KMS-11 (cell line): ENCODE measurements at regions not wholly inside any gene's neighbourhood (a gene's known extent, or its start where the extent isn't known, plus 50 kb on each side); places are given as distances from the start of the nearest gene placed in this dataset.

ENCODE experiments used
- H2AFZ ChIP-seq: fragments of 200-600 bp; sonication (generic); 2 replicates; pipeline ENCODE4 v1.6.1; 2016; ENCODE audit warnings: antibody characterized with exemption, mixed run types, low read depth
- H3K27ac ChIP-seq: fragments of 200-600 bp; sonication (generic); 2 replicates; pipeline ENCODE4 v1.6.1; 2016; ENCODE audit warnings: mild to moderate bottlenecking, mixed run types
- H3K27me3 ChIP-seq: fragments of 200-600 bp; sonication (generic); 2 replicates; pipeline ENCODE4 v1.6.1; 2017; ENCODE audit warnings: mild to moderate bottlenecking, low read depth, mixed run types, moderate library complexity; ENCODE audit not compliant: insufficient read depth
- H3K36me3 ChIP-seq: fragments of 200-600 bp; sonication (generic); 2 replicates; pipeline ENCODE4 v1.6.1; 2017; ENCODE audit warnings: mild to moderate bottlenecking, mixed run types; ENCODE audit not compliant: insufficient read depth
- H3K4me1 ChIP-seq: fragments of 200-600 bp; sonication (generic); 2 replicates; pipeline ENCODE4 v1.6.1; 2016; ENCODE audit warnings: mild to moderate bottlenecking, low read depth, mixed run types; ENCODE audit not compliant: poor library complexity, severe bottlenecking
- H3K4me2 ChIP-seq: fragments of 200-600 bp; sonication (generic); 2 replicates; pipeline ENCODE4 v1.7.0; 2016; ENCODE audit warnings: mild to moderate bottlenecking, mixed run types
- H3K4me3 ChIP-seq: fragments of 200-600 bp; sonication (generic); IDR thresholded peaks from 2 replicates; pipeline ENCODE4 v1.6.1; 2017; ENCODE audit warnings: low read depth, low read length, mixed read lengths; ENCODE audit not compliant: insufficient read depth
- H3K79me2 ChIP-seq: fragments of 200-600 bp; sonication (generic); 2 replicates; pipeline ENCODE4 v1.6.1; 2016; ENCODE audit warnings: low read depth, mixed run types; ENCODE audit not compliant: insufficient read depth
- H3K9ac ChIP-seq: fragments of 200-600 bp; sonication (generic); 2 replicates; pipeline ENCODE4 v1.6.1; 2016; ENCODE audit warnings: mild to moderate bottlenecking, mixed run types
- H4K20me1 ChIP-seq: fragments of 200-600 bp; sonication (generic); 2 replicates; pipeline ENCODE4 v1.6.1; 2016; ENCODE audit warnings: mild to moderate bottlenecking, mixed run types; ENCODE audit not compliant: insufficient read depth
- TF ChIP-seq, protein P1 (sequence below): fragments of 200-600 bp; sonication (generic); conservative IDR thresholded peaks from 2 replicates; pipeline ENCODE4 v1.6.1; 2017; ENCODE audit warnings: low read depth, mild to moderate bottlenecking, antibody characterized with exemption, low read length, moderate library complexity, mixed read lengths

DNA sequence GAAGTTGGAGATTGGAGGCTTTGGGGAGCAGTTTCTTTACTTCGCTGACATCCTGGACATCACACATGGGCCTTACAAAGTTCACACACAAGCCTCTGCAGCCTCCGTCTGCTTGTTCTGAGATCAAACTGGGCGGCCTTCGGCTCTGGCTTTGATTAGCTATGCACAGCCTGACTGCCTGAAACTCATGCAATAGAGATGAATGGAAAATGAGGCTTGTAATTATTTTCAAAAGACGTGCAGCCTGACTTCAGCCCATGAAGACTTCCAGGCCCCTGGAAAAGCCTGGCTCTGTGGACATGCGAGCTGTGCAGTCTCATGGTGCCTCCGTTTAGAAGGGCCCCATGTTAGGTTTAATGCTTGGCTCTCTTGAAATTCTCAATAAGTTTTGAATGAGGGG, 480.5 kb upstream of the SULF2 start:
- Histone ChIP-seq H3K27me3 (peaks cover 19% of the 10 kb centered on the region; the same call in 1 of the 2 replicates), H3K36me3 (no peaks in the 10 kb centered on the region), H3K79me2 (no peaks in the 10 kb centered on the region), H3K9ac (no peak overlapping the region), H3K27ac (no peak overlapping the region), H4K20me1 (no peaks in the 10 kb centered on the region), H3K4me2 (no peak overlapping the region), H3K4me3 (no peak overlapping the region), H3K4me1 (no peaks in the 10 kb centered on the region), H2AFZ (no peak overlapping the region)
- TF ChIP-seq, protein P1, sequence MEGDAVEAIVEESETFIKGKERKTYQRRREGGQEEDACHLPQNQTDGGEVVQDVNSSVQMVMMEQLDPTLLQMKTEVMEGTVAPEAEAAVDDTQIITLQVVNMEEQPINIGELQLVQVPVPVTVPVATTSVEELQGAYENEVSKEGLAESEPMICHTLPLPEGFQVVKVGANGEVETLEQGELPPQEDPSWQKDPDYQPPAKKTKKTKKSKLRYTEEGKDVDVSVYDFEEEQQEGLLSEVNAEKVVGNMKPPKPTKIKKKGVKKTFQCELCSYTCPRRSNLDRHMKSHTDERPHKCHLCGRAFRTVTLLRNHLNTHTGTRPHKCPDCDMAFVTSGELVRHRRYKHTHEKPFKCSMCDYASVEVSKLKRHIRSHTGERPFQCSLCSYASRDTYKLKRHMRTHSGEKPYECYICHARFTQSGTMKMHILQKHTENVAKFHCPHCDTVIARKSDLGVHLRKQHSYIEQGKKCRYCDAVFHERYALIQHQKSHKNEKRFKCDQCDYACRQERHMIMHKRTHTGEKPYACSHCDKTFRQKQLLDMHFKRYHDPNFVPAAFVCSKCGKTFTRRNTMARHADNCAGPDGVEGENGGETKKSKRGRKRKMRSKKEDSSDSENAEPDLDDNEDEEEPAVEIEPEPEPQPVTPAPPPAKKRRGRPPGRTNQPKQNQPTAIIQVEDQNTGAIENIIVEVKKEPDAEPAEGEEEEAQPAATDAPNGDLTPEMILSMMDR: no peak

GRCh38 chr20:48262955-48263354, 477.7 kb upstream of the SULF2 start:
- TF ChIP-seq, protein P1: no peak
- H2AFZ ChIP-seq: no peak overlapping the region
- H3K27me3 ChIP-seq: peaks cover 19% of the 10 kb centered on the region; the same call in 1 of the 2 replicates

DNA sequence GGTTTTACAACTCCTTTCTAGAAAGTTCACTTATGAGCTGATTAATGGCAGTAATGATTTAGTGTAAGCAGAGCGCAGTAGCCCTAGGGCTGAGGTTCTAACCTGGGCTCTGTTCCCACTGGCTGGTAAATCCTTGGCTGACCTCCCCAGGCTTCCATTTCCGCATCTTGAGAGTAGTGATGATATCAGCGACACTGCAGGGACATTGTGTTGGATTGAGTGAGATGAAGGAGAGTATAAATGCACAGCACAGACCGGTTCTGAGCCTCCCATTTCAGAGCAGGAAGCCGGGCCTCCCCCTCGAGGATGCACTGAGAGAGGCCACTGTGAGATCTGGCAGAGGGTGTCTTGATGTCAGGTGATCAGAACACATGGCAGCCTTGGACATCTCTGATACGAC, 477.2 kb upstream of the SULF2 start:
- H3K27ac ChIP-seq: no peak overlapping the region
- H4K20me1 ChIP-seq: no peaks in the 10 kb centered on the region
- H3K27me3 ChIP-seq: peaks cover 19% of the 10 kb centered on the region; the same call in 1 of the 2 replicates
- no peaks in the 10 kb centered on the region for H3K36me3 ChIP-seq
- no peak overlapping the region for H3K9ac ChIP-seq
- H3K4me2 ChIP-seq: no peak overlapping the region
- H2AFZ ChIP-seq: no peak overlapping the region
- H3K4me3 ChIP-seq: no peak overlapping the region
- TF ChIP-seq, protein P1: no peak
- no peaks in the 10 kb centered on the region for H3K79me2 ChIP-seq
- no peaks in the 10 kb centered on the region for H3K4me1 ChIP-seq

More at GRCh38 chr20:48262955-48263354, 477.7 kb upstream of the SULF2 start:
- Histone ChIP-seq H3K9ac (no peak overlapping the region), H3K4me3 (no peak overlapping the region), H3K4me2 (no peak overlapping the region), H3K4me1 (no peaks in the 10 kb centered on the region), H3K79me2 (no peaks in the 10 kb centered on the region), H3K36me3 (no peaks in the 10 kb centered on the region), H3K27ac (no peak overlapping the region), H4K20me1 (no peaks in the 10 kb centered on the region)

DNA sequence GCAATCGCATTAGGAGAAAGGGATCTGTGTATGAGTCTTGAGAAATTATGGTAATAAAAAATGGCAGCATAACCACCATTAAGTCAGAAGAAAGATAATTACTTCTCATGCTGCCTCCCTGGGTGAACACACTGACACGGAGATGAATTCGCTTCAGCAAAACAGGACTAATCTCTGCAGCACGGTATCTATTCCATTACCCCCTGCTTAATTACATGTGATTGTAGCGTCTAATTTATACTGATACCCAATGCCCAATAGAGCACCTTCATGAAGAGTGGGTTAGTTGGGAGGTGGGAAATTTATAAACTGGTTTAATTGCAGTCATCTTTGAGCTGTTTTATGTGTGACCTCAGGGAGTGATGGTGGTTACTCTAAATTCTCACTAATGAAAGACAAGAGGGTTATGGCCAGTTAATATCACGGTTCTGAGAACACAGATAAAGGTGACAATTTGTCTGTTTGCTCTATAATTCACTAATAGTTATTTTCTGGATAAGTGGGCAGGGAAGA, 476.2 kb upstream of the SULF2 start:
- TF ChIP-seq, protein P1: no peak
- Histone ChIP-seq H4K20me1 (no peaks in the 10 kb centered on the region), H3K4me1 (no peaks in the 10 kb centered on the region), H3K9ac (no peak overlapping the region), H3K27me3 (peaks cover 16% of the 10 kb centered on the region; the same call in 1 of the 2 replicates), H3K36me3 (no peaks in the 10 kb centered on the region), H3K79me2 (no peaks in the 10 kb centered on the region), H3K4me3 (no peak overlapping the region), H2AFZ (no peak overlapping the region), H3K4me2 (no peak overlapping the region), H3K27ac (no peak overlapping the region)
